ENCODE measurements at regions not wholly inside any gene's neighbourhood (a gene's known extent, or its start where the extent isn't known, plus 50 kb on each side); places are given as distances from the start of the nearest gene placed in this dataset.

GRCh38 chr1:181341026-181341632 lies 142.2 kb upstream of the CACNA1E start:
- TF ChIP-seq CTCF (IDR thresholded peaks at IDR 0.05) (no peak), POLR2A (IDR thresholded peaks at IDR 0.05) (no peak), EP300 (IDR thresholded peaks at IDR 0.05) (no peak)

Measured in tibial nerve (tissue), 4 donors.